ENCODE measurements at regions not wholly inside any gene's neighbourhood (a gene's known extent, or its start where the extent isn't known, plus 50 kb on each side); places are given as distances from the start of the nearest gene placed in this dataset.

DNA sequence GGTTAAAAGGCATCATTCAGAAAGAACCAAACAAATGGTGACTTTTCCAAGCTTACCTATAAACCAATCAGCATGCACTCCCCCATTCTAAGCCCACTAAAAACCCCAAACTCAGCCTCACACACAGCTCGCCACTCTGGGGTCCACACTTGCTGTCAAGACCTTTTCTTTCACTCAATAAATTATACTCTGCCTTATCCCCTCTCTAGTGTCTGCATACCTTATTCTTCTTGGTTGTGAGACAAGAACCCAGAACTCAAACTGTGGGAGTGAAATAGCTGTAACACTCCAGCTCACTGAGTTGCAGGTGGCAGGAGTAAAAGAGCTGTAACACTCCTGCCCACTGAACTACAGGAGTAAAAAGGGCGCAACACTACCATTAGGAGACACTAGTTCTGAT lies 559.0 kb downstream of the TBC1D4 start:
- Histone ChIP-seq H3K27ac (ENCODE audit: low read depth in 1 of 2, low read length in 1 of 2) (no peak overlapping the region), H3K36me3 (ENCODE audit: control insufficient read depth in 4 of 4, insufficient read depth in 4 of 4, low read length in 4 of 4) (no peaks in the 10 kb centered on the region), H3K9ac (ENCODE audit: insufficient read depth in 1 of 2, low read length in 2 of 2) (no peak overlapping the region), H3K27me3 (ENCODE audit: control insufficient read depth in 3 of 3, insufficient read depth in 3 of 3, low read length in 2 of 3) (no peaks in the 10 kb centered on the region), H3K9me3 (ENCODE audit: control insufficient read depth in 4 of 4, insufficient read depth in 3 of 4, low read length in 3 of 4) (peaks cover 0 to 6% (median 3%) of the 10 kb centered on the region in 4 donors), H3K4me1 (ENCODE audit: control insufficient read depth in 5 of 5, insufficient read depth in 5 of 5, low read length in 5 of 5) (no peaks in the 10 kb centered on the region), H3K4me3 (no peak overlapping the region)
- WGBS, 2 donors: 76 to 93% methylated on average over 2 of the region's 2 CpGs
- DNase-seq: no peak
- ATAC-seq (ENCODE audit: insufficient read depth, low FRiP score): no peak
- TF ChIP-seq, protein P1, sequence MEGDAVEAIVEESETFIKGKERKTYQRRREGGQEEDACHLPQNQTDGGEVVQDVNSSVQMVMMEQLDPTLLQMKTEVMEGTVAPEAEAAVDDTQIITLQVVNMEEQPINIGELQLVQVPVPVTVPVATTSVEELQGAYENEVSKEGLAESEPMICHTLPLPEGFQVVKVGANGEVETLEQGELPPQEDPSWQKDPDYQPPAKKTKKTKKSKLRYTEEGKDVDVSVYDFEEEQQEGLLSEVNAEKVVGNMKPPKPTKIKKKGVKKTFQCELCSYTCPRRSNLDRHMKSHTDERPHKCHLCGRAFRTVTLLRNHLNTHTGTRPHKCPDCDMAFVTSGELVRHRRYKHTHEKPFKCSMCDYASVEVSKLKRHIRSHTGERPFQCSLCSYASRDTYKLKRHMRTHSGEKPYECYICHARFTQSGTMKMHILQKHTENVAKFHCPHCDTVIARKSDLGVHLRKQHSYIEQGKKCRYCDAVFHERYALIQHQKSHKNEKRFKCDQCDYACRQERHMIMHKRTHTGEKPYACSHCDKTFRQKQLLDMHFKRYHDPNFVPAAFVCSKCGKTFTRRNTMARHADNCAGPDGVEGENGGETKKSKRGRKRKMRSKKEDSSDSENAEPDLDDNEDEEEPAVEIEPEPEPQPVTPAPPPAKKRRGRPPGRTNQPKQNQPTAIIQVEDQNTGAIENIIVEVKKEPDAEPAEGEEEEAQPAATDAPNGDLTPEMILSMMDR (IDR thresholded peaks at IDR 0.05; ENCODE audit: control extremely low read depth, extremely low read depth): no peak

DNA sequence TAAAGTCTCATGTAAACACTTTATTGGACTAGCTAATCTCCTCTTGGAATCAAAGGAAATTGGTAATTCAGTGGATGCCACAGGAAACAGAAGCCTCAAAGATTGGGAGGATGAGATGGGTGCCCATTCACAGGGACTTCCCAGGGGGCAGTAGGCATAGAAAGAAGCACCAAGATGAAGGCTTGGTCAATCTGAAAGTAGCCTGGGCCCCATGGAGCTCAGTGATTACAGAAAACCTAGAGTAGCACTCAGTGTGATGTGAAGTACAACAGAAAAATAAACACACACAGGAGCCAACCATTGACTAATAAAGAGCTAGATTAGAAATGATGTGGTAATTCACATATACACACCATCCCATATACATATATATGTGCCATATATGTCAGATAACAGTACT lies 560.6 kb downstream of the TBC1D4 start:
- DNase-seq: no peak
- Histone ChIP-seq H3K9ac (ENCODE audit: insufficient read depth in 1 of 2, low read length in 2 of 2) (no peak overlapping the region), H3K36me3 (ENCODE audit: control insufficient read depth in 4 of 4, insufficient read depth in 4 of 4, low read length in 4 of 4) (no peaks in the 10 kb centered on the region), H3K27ac (ENCODE audit: low read depth in 1 of 2, low read length in 1 of 2) (no peak overlapping the region), H3K4me3 (no peak overlapping the region), H3K4me1 (ENCODE audit: control insufficient read depth in 5 of 5, insufficient read depth in 5 of 5, low read length in 5 of 5) (no peaks in the 10 kb centered on the region), H3K9me3 (ENCODE audit: control insufficient read depth in 4 of 4, insufficient read depth in 3 of 4, low read length in 3 of 4) (peaks cover 0 to 6% (median 3%) of the 10 kb centered on the region in 4 donors), H3K27me3 (ENCODE audit: control insufficient read depth in 3 of 3, insufficient read depth in 3 of 3, low read length in 2 of 3) (no peaks in the 10 kb centered on the region)
- TF ChIP-seq, protein P1 (IDR thresholded peaks at IDR 0.05; ENCODE audit: control extremely low read depth, extremely low read depth): no peak
- no peak for ATAC-seq (ENCODE audit: insufficient read depth, low FRiP score)

DNA sequence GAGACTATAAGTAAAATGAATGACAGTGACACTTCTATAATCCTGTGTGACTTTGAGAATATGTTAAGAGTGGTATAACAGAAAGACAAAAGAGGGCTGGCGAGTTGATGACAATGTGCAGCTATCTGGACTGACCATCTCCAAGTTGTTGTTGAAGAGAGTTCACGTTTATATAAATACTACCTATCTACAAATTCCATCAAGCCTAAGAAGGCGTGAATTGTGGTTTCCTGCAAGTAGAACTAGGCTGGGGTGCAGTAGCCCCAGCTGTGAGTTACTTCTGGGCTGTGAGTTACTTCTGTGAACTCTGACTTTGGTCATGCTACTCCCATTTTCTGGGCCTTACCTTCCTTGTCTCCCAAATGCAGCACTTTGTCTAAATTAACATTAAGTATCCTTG lies 561.0 kb downstream of the TBC1D4 start:
- Histone ChIP-seq H3K9ac (ENCODE audit: insufficient read depth in 1 of 2, low read length in 2 of 2) (no peak overlapping the region), H3K27me3 (ENCODE audit: control insufficient read depth in 3 of 3, insufficient read depth in 3 of 3, low read length in 2 of 3) (no peaks in the 10 kb centered on the region), H3K4me3 (no peak overlapping the region), H3K36me3 (ENCODE audit: control insufficient read depth in 4 of 4, insufficient read depth in 4 of 4, low read length in 4 of 4) (no peaks in the 10 kb centered on the region), H3K27ac (ENCODE audit: low read depth in 1 of 2, low read length in 1 of 2) (no peak overlapping the region), H3K9me3 (ENCODE audit: control insufficient read depth in 4 of 4, insufficient read depth in 3 of 4, low read length in 3 of 4) (peaks cover 0 to 6% (median 3%) of the 10 kb centered on the region in 4 donors), H3K4me1 (ENCODE audit: control insufficient read depth in 5 of 5, insufficient read depth in 5 of 5, low read length in 5 of 5) (no peaks in the 10 kb centered on the region)
- TF ChIP-seq, protein P1 (IDR thresholded peaks at IDR 0.05; ENCODE audit: control extremely low read depth, extremely low read depth): no peak
- WGBS, 2 donors: 39 to 50% methylated on average over 3 of the region's 3 CpGs
- no peak for DNase-seq
- ATAC-seq (ENCODE audit: insufficient read depth, low FRiP score): no peak

DNA sequence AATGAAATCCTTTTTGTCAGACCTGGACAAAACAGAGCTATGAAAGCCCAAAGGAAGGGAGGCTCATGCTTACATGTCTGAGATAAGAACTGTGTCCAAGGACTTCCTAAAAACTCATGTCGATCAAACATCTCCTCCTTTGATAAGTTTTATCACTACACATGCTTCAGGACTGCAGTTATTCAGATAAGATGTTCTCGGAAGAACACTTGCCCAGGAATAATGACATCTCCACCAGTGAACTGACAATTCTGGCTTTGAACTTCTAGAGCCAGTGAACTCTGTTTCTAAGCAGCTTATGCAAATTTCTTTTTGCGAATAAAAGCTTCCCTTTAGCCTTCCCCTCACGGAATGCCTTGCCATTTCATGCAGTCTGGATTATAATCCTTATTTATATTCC lies 561.6 kb downstream of the TBC1D4 start:
- Histone ChIP-seq H3K27me3 (ENCODE audit: control insufficient read depth in 3 of 3, insufficient read depth in 3 of 3, low read length in 2 of 3) (no peaks in the 10 kb centered on the region), H3K9ac (ENCODE audit: insufficient read depth in 1 of 2, low read length in 2 of 2) (no peak overlapping the region), H3K9me3 (ENCODE audit: control insufficient read depth in 4 of 4, insufficient read depth in 3 of 4, low read length in 3 of 4) (peaks cover 0 to 6% (median 3%) of the 10 kb centered on the region in 4 donors), H3K27ac (ENCODE audit: low read depth in 1 of 2, low read length in 1 of 2) (no peak overlapping the region), H3K4me3 (no peak overlapping the region), H3K36me3 (ENCODE audit: control insufficient read depth in 4 of 4, insufficient read depth in 4 of 4, low read length in 4 of 4) (no peaks in the 10 kb centered on the region), H3K4me1 (ENCODE audit: control insufficient read depth in 5 of 5, insufficient read depth in 5 of 5, low read length in 5 of 5) (no peaks in the 10 kb centered on the region)
- no peak for ATAC-seq (ENCODE audit: insufficient read depth, low FRiP score)
- TF ChIP-seq, protein P1 (IDR thresholded peaks at IDR 0.05; ENCODE audit: control extremely low read depth, extremely low read depth): no peak
- 55 to 63% methylated on average over 4 of the region's 4 CpGs for WGBS, 2 donors
- no peak for DNase-seq
